ENCODE measurements at regions not wholly inside any gene's neighbourhood (a gene's known extent, or its start where the extent isn't known, plus 50 kb on each side); places are given as distances from the start of the nearest gene placed in this dataset.
"Not testable (repeated sequence)": the region's sequence is repeated elsewhere in the genome, so short reads cannot be mapped to it uniquely, and the experiment has no call there.

DNA sequence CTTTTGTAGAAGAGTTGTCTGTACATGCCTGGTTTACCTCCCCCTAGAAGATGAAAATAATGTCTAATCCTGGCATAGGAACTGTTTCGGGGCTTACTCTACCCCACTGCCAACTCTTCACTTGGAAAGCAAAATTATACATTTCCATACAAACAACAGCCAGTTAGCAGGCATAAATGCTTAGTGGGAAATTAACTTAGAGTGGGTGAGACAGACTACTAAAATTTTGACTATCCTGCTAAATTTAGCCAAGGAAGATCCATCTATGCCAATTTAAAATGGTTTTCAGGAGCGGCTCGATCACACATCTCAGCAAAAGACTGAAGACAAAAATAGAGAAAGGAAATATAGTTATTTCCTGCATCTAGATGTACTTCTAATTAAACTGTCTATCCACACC, 221.2 kb downstream of the TPBG start:
- DNase-seq = no peak

DNA sequence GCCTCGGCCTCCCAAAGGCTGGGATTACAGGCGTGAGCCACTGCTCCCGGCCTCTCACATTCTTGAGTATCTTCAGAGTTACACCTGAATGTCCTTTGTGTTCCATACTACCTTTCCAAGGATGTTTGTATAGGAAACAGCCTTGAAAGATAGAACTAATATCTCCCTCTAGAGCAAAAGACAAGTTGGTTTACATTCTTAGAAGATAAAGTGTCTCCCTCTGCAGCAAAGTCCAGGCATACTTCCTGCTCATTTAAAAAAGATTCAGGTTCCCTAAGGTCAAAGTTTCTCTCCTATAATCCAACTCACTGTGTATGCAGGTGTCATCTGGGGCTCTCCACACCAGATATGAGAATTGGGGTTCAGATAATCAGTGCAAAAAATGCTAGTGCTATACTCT, 224.4 kb downstream of the TPBG start:
- DNase-seq = no peak

DNA sequence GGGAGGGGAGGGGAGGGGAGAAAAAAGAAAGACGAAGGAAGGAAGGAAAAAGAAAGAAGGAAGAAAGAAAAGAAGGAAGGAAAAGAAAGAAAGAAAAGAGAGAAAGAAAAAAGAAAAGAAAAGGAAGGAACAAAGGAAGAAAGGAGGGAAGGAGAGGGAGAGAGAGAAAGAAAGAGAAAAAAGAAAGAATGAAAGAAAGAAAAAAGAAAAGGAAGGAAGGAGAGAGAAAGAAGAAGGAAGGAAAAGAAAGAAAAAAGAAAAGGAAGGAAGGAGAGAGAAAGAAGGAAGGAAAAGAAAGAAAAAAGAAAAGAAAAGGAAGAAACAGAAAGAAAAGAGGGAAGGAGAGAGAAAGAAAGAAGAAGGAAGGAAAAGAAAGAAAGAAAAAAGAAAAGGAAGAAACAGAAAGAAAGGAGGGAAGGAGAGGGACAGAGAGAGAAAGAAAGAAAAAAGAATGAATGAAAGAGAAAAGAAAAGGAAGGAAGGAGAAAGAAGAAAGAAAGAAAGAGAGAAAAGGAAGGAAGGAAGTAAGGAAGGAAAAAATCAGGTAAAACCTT, 225.3 kb downstream of the TPBG start:
- no peak for DNase-seq

DNA sequence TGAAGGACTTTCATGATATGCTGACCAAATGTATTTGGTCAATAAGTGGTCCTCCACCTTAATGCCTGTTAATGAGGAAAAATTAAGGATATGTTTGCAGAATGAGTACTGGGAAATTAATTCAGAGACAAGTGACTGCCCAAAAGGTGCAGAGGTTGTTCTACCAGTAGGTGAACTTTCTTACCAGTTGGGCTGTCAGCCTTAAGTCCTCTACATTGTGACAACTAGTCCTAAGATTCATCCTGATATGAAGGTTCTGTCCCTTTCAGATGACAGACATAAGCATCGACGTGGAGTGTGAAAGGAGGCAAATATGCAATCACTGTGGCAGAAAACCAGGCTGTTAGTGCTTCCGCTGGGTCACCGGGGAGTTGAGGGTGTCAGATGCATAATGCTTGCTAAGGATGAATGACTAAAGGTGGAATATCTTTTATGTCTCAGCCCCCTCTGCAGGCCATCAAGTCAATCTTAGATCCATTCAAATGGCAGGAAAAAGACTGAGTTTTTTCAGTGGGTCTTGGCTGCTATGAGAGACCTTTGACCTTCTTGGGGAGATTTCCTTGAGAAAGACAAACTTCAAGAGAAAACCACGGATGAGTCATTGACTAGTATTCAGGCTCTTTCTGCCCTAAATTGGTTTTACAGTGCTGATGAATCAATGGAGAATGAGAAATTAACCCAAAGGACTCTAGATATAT, 226.0 kb downstream of the TPBG start:
- DNase-seq = peak; percentile 10

DNA sequence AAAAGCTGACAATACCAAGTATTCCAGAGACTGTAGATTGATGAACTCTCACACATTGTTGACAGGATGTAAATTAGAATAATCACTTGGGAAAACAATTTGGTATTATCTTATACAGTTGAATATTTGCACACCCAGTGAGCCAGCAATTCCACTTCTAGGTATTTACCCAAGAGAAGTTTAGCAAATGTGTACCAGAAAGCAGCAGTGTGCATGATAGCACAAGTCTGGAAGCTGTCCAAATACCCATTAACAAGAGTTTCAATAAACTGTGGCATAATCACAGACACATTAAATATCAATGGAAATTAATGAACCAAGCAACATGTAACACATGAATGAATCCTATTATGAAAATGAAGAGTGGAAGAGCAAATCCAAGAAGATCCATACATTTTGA, 233.6 kb downstream of the TPBG start:
- peak; percentile 64 for DNase-seq

DNA sequence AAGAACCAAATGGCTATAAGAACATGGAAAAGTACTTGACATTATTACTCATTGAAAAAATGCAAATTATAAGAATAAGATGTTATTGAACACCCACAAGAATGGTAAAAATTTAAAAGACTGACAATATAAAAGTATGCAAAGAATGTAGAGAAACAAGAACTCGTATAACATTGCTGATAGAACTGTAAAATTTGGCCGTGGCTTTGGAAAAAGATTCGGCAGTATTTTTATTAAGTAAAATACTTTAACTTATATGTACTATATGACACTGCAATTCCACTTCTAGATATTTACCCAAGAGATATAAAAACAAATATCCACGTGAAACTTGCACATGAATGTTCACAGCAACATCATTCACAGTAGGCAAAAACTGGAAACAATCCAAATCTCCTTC, 239.2 kb downstream of the TPBG start:
- DNase-seq = no peak

DNA sequence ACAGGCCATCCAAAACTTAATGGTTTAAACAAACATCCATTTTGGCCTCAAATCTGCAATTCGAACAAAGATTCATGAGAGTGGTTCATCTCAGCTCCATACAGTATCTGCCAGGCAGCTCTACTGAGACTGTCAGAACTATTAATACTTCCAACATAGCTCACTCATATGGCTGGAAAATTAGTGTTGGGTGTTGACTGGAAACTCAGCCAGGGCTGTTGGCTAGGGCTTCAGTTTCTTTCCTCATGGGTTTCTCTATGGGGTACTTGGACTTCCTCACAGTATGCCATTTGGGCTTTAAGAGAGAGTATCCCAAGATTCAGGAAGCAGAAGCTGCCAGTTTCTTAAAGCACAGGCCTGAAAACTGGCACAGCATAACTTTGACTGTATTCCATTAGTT, 240.3 kb downstream of the TPBG start:
- DNase-seq = no peak

DNA sequence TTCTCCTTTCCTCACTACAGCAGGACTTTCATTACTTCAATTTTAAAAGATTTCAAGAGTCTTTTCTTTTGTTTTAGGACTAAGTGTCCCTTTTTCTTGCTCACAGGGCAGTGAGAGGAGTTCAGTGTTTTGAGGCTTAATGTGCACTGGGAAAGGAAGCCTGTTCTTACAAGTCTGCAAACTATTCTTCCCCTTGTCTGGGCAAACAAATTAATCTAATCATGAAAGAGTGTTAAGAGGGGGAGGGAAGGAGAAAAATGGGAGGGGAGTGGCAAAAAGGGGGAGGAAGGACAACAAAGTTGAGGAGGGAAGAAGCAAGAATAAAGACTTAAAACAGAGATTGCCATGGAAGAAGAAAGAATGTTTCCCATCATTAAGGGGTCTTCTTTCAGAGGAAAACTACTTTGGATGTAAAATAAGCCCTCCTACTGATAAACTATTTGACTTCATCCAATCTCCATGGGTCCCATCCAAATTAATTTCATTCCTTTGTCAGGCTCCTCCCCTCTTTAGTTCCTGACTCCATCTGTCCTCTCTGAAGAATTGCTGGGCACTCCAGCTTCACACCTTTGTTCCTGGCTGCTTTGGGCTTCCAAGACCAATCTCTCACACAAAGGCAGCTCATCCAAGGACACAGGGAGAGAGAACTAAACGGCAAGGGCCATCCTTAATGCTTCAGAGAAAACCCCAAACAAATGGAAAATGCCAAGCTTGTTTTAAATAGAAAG, 244.5 kb downstream of the TPBG start:
- no peak for DNase-seq

DNA sequence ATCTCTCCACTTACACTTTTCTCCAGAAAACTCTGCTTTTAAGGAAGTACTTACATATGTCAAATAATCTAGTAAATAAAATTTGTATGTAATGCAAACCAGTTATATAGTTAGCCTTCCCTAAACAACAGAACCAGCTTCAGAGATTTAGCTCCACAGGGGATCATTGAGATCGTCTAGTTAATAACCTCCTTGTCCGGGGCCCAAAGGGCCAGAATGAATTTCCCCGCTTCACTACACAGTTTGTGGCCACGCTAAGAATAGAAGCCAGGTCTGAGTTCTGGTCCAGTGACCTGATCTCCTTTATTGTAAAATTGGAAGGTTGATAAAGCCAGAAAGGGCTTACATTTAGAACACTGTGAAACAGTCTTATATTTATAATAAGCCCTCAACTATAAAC, 245.2 kb downstream of the TPBG start:
- DNase-seq = no peak

DNA sequence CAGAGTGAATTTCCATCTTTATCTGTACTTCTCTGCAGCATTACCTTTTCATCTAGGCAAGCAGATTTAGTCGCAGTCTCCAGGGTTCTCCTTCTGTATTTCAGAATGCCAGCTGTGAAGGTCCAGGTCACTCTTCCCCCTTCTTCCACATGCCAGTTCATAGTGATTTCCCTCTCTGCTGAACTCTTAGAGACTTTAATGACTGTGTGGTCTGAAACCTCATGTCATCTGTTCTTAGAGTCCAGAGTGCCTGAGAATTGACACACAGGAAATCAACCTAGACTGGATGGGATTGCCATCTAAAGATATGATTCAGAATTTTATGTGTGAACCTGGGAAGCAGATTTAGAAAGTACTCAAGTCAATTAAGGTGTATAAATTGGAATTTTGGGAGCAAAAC, 248.1 kb downstream of the TPBG start:
- no peak for DNase-seq

DNA sequence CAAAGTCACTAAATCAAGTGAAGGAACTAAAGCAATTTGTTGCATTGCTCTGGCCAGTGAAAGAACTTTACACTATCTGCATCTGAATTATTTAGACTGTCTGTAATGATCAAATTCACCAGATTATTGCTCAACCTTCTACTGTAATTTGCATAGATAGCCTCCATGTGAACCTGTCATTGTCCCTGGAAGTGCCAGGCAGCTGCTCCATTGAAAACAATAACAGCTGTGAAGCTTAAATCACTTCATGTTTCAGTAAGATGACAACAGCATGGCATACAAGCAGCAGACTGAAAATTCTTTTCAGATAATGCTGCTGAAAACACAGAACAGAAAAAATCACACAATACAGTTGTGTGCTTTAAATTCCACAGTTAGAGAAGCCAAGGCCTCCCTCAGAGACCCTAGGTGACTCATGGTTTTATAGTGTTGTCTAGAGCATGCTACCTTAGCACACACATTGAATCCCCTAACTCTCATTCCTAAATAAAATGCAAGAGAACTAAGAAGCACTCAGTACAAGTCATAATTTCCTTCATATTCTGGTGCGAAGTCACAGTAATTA, 248.9 kb downstream of the TPBG start:
- DNase-seq = no peak

DNA sequence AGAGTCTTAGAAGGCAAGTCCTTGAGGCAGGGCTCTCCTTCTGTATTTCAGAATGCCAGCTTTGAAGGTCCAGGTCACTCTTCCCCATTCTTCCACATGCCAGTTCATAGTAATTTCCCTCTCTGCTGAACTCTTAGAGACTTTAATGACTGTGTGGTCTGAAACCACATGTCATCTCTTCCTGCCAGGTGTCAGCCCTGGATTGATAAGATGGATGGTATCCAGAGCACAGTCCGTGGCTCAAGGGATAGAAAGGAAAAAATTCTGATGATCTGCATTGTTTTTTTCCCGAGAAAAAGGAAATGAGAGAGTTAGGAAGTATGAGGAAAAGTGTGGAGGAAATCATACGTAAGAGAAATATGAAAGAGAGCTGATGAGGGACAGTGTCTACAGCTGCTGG, 250.9 kb downstream of the TPBG start:
- DNase-seq = no peak

DNA sequence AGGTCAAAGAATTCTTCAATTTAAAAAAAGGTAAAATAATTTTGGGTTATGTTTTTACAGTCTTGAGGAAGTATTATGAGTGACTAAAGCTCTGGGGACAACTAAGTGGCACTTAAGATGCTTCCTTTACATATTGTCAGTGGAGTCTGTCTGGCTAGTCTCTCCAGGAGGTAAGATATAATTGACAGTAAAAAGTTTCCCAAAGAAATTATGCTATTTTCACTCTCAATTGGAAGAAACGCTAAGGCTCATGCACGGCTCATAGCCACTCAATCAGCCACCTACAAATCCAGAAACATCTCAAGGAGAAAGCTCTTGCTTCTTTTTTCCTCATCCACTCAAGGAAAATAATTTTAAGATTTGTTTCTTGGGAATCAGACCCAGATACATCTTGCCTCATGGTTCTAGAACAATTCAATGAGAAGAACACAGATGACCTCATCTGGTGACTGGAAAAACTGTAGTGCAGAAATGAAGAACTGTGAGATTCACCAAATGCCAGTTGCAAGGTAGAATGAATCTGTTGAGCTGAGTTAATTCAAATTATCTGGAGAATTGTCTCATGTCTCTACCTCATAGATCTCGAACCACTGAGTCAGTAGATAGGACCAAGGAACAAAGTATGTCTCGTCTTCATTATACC, 252.9 kb downstream of the TPBG start:
- DNase-seq = no peak

DNA sequence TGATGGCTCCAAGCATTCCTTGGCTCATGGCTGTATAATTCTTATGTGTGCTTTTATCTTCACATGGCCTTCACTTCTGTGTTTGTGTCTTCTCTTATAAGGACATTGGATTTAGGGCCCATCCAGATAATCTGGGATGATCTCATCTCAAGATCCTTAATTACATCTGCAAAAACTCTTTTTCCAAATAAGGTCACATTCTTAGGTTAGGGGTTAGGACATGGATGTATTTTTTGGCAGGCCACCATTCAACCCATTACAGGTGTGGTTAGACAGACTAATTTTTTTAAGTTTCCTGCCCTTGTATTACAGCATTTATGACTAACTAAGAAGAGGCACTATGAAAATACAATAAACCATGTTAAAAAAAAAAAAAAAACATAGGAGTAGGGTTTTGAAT, 254.0 kb downstream of the TPBG start:
- DNase-seq = no peak

DNA sequence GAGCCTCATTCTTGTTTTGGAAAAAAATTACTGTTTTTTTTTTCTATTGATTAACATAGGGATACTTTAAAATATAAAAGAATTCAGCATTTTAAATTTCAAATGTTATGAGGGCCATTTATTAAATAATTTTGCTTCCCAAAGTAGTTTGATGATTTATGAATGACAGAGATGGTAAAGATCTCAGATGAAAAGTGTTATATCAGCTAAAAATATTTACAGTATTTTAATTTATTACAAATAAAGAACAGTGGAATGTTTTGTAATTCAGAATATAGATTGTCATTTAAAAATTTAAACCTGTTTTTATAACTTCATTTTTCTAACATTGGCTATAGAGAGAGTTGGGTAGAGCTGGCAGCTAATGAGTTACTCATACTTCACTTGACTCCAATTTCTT, 256.0 kb downstream of the TPBG start:
- no peak for DNase-seq

DNA sequence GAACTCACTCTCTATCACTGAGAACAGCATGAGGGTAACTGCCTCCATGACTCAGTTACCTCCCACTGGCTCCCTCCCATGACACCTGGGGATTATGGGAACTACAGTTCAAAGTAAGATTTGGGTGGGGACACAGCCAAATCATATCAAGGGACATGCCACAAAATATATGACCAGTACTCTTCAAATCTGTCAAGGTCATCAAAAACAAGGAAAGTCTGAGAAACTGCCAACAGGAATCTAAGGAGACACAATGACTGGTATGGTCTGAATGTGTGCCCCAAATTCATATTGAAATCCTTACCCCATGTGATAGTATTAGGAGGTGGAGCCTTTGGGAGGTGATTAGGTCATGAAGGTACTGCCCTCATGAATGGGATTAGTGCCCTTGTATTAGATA, 258.8 kb downstream of the TPBG start:
- no peak for DNase-seq

DNA sequence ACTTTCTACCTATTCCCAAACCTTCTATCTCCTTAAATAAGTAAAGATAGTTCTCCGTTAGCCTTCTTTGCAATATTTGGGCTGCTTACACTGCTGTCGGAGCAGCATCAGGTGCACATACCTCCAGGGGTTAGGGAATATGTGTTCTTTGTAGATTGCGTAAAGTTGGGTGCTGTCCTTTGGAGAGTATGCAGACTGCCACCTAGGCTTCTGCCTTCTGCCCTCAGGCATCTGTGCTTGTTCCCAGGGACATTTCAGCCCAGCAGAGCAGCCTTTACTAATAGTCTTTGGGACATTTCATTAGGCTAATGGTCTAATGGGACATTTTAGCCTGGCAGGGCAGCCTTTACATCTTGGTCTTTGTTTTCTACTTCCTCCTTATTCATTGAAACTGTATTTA, 260.6 kb downstream of the TPBG start:
- DNase-seq = no peak

DNA sequence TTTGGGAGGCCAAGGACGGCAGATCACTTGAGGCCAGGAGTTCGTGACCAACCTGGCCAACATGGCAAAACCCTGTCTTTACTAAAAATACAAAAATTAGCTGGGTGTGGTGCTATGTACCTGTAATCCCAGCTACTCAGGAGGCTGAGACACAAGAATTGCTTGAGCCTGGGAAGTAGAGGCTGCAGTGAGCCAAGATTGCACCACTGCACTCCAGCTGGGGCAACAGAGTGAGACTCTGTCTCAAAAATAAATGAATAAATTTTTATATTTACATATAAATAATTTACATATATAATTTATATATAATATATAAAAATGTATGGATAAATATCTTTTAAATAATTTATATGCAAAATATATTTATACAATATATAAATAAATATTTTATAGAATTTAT, 263.3 kb downstream of the TPBG start:
- not testable (repeated sequence) for DNase-seq

DNA sequence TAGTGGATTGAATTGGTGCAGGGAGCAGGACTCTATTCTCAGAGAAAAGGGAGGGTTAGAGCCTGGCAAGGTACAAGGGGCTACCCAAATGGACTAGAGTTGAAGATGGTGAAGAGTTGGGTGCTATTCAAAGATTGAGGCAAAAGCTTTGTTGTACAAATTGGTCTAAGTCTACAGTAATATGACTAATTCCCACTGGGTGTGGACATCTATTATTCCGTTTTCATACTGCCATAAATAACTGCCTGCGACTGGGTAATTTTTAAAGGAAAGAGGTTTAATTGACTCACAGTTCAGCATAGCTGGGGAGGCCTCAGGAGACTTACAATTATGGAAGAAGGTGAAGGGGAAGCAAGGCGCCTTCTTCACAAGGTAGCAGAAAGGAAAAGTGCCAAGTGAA, 266.3 kb downstream of the TPBG start:
- DNase-seq = no peak

DNA sequence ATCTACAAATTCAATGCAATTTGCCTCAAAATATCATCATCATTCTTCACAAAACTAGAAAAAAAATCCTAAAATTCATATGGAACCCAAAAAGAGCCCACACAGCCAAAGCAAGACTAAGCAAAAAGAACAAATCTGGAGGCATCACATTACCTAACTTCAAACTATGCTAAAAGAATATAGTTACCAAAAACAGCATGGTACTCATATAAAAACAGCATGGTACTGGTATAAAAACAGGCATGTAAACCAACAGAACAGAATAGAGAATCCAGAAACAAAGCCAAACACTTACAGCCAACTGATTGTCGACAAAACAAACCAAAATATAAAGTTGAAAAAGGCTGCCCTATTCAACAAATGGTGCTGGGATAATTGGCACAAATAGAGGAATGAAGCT, 278.1 kb downstream of the TPBG start:
- DNase-seq = no peak

DNA sequence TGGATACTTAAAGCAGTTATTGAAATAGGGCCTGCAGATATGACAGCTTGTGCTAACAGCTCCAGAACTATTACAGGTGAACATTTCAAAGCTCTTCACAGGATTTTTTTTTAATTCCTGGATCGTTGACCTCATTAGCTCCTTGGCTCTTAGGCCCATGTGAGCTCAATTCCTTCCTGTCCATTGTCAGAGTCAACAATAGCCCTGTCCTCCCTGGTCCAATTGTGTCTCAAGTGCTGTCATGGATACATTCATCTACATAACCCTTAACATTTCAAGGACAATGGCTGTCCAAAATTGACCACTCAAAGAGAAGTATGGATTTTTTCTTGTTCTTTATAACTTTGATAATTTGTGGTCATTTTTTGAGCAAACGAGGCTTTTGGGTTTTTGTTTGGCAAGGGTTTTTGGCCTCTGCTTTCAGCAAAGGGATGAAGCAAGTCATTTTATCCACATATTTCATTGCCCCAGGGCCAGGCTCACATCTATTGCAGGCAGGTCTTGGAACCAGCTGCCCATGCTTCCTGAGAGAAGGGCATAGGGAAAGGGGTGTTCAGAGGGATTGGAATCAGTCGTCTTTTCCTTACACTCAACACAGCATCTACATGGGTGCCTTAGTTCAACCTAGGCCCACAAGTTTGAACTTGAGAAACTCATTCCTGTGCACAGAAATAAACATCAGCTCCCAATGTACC, 282.1 kb downstream of the TPBG start:
- no peak for DNase-seq

DNA sequence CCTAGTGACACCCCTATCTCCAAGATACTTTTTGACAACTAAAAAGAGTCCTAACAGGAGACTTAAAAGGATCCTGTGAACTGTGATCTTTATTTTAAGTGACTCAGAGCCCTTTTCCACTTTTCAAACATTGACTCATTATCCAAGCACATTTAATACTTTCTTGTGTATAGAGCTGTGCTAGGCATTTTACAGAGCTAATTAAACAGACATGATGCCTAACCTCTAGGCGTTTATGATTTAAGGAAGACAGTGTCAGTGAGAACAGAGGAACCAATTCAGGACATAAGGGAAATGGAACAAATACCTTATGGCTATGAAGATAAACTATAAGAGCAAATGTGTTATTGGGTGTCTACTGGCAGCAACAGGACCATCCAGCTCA, 282.6 kb downstream of the TPBG start:
- no peak for DNase-seq

DNA sequence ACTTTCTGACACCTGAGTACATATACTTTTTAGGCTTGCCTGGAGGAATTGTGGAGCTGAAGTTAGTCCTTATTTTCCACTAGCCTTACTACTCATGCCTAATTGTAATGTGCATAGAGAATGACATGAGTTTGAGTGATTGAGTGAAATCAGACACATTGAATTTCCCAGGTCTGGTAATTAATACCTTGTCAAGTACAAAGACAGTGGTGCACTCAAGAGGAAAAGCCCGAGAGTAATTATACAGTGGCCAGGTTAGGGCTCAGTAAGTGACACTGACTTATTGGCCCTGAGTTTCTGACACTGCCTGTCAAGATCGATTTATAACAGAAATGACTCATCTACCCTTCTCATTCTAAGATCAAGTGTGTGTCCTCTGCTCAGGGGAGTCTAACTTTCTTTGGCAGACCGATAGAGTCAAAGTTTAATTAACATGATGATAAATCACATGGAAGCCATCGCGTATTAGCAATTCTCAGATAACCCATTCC, 288.3 kb downstream of the TPBG start:
- no peak for DNase-seq
